ENCODE measurements at regions not wholly inside any gene's neighbourhood (a gene's known extent, or its start where the extent isn't known, plus 50 kb on each side); places are given as distances from the start of the nearest gene placed in this dataset.

- CTCF ChIA-PET, result no interaction called here
- Histone ChIP-seq H3K27me3 (ENCODE audit: insufficient read depth, low read depth) (no peaks in the 10 kb centered on the region), H4K20me1 (ENCODE audit: insufficient read depth) (no peaks in the 10 kb centered on the region), H3K9me3 (ENCODE audit: insufficient read depth, low read depth) (no peaks in the 10 kb centered on the region), H3K27ac (no peak overlapping the region), H3K36me3 (ENCODE audit: low read depth) (no peaks in the 10 kb centered on the region), H3K4me3 (no peak overlapping the region), H3K79me2 (ENCODE audit: low read depth) (no peaks in the 10 kb centered on the region), H3K9me2 (ENCODE audit: insufficient read depth) (no peaks in the 10 kb centered on the region), H3K4me2 (peak overlapping the region; percentile 41), H2AFZ (no peak overlapping the region), H3K4me1 (replicated peaks; ENCODE audit: insufficient read depth) (peaks cover 25% of the 10 kb centered on the region), H3F3A (ENCODE audit: insufficient read depth, low read depth) (peaks cover 13% of the 10 kb centered on the region)
- POLR2A ChIA-PET (ENCODE audit: unreplicated experiment), result no interaction called here
- BruUV-seq (replicated peaks), result no TSS peak
- DNase-seq, result no peak
- TF ChIP-seq EZH2 (IDR thresholded peaks at IDR 0.05; ENCODE audit: low read depth) (no peak), CTCF (conservative IDR thresholded peaks at IDR 0.05) (no peak)
- intact Hi-C loops (cut with micrococcal nuclease; ENCODE audit: unreplicated experiment), result loop anchor here (10.0 kb wide), 1 partner anchor 468 kb away; no protein-coding TSS in a partner anchor
Measured at GRCh38 chr20:24317224-24317623, 152.2 kb upstream of the SYNDIG1 start.

DNA sequence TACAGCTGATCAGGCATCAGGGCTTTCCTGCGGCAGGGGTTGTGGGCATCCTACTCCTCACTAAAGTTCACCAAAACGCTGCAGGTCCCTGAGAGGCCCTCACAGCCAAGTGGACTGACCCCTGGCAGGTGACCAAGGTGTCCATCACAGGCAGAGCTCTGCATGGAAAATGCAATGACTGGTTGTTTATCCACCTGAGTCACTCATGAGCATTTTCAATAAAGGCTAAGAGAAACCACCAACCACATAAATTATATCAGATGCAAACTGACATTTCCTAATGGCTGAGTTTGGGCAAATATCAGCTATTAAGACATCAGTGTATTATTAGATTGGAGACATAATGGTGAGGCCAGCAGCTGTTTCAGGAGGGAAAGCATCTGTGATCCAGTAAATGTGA is 152.7 kb upstream of the SYNDIG1 start:
- H3K36me3 ChIP-seq (ENCODE audit: low read depth), result no peaks in the 10 kb centered on the region
- POLR2A ChIA-PET (ENCODE audit: unreplicated experiment), result no interaction called here
- no peaks in the 10 kb centered on the region for H3K9me3 ChIP-seq (ENCODE audit: insufficient read depth, low read depth)
- no peak overlapping the region for H3K4me3 ChIP-seq
- H3K9me2 ChIP-seq (ENCODE audit: insufficient read depth), result no peaks in the 10 kb centered on the region
- no peak overlapping the region for H2AFZ ChIP-seq
- intact Hi-C loops (cut with micrococcal nuclease; ENCODE audit: unreplicated experiment), result loop anchor here (10.0 kb wide), 1 partner anchor 468 kb away; no protein-coding TSS in a partner anchor
- no TSS peak for BruUV-seq (replicated peaks)
- no peaks in the 10 kb centered on the region for H3K79me2 ChIP-seq (ENCODE audit: low read depth)
- TF ChIP-seq CTCF (conservative IDR thresholded peaks at IDR 0.05), result no peak
- no peak for TF ChIP-seq EZH2 (IDR thresholded peaks at IDR 0.05; ENCODE audit: low read depth)
- CTCF ChIA-PET, result no interaction called here
- peaks cover 20% of the 10 kb centered on the region for H3K4me1 ChIP-seq (replicated peaks; ENCODE audit: insufficient read depth)
- no peaks in the 10 kb centered on the region for H3K27me3 ChIP-seq (ENCODE audit: insufficient read depth, low read depth)
- H3F3A ChIP-seq (ENCODE audit: insufficient read depth, low read depth), result peaks cover 13% of the 10 kb centered on the region
- H3K27ac ChIP-seq, result no peak overlapping the region
- H4K20me1 ChIP-seq (ENCODE audit: insufficient read depth), result no peaks in the 10 kb centered on the region
- peak overlapping the region; percentile 41 for H3K4me2 ChIP-seq
- peak; percentile 37 to 91 for DNase-seq

GRCh38 chr20:24314053-24314452 is 155.4 kb upstream of the SYNDIG1 start:
- no peaks in the 10 kb centered on the region for H3K79me2 ChIP-seq (ENCODE audit: low read depth)
- H3F3A ChIP-seq (ENCODE audit: insufficient read depth, low read depth), result peaks cover 26% of the 10 kb centered on the region
- H3K27me3 ChIP-seq (ENCODE audit: insufficient read depth, low read depth), result no peaks in the 10 kb centered on the region
- H3K36me3 ChIP-seq (ENCODE audit: low read depth), result no peaks in the 10 kb centered on the region
- H3K4me2 ChIP-seq, result no peak overlapping the region
- H3K9me3 ChIP-seq (ENCODE audit: insufficient read depth, low read depth), result no peaks in the 10 kb centered on the region
- BruUV-seq (replicated peaks), result no TSS peak
- ChIA-PET POLR2A (ENCODE audit: unreplicated experiment) (no interaction called here), CTCF (no interaction called here)
- intact Hi-C loops (cut with micrococcal nuclease; ENCODE audit: unreplicated experiment), result loop anchor here (10.0 kb wide), 1 partner anchor 471 kb away; no protein-coding TSS in a partner anchor
- DNase-seq, result no peak
- no peak overlapping the region for H3K27ac ChIP-seq
- H4K20me1 ChIP-seq (ENCODE audit: insufficient read depth), result no peaks in the 10 kb centered on the region
- H3K4me1 ChIP-seq (replicated peaks; ENCODE audit: insufficient read depth), result peaks cover 34% of the 10 kb centered on the region
- H3K9me2 ChIP-seq (ENCODE audit: insufficient read depth), result no peaks in the 10 kb centered on the region
- no peak overlapping the region for H3K4me3 ChIP-seq
- TF ChIP-seq EZH2 (IDR thresholded peaks at IDR 0.05; ENCODE audit: low read depth), result no peak
- no peak for TF ChIP-seq CTCF (conservative IDR thresholded peaks at IDR 0.05)
- no peak overlapping the region for H2AFZ ChIP-seq
